ENCODE measurements at regions not wholly inside any gene's neighbourhood (a gene's known extent, or its start where the extent isn't known, plus 50 kb on each side); places are given as distances from the start of the nearest gene placed in this dataset.

- TF ChIP-seq, protein P1, sequence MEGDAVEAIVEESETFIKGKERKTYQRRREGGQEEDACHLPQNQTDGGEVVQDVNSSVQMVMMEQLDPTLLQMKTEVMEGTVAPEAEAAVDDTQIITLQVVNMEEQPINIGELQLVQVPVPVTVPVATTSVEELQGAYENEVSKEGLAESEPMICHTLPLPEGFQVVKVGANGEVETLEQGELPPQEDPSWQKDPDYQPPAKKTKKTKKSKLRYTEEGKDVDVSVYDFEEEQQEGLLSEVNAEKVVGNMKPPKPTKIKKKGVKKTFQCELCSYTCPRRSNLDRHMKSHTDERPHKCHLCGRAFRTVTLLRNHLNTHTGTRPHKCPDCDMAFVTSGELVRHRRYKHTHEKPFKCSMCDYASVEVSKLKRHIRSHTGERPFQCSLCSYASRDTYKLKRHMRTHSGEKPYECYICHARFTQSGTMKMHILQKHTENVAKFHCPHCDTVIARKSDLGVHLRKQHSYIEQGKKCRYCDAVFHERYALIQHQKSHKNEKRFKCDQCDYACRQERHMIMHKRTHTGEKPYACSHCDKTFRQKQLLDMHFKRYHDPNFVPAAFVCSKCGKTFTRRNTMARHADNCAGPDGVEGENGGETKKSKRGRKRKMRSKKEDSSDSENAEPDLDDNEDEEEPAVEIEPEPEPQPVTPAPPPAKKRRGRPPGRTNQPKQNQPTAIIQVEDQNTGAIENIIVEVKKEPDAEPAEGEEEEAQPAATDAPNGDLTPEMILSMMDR (IDR thresholded peaks at IDR 0.05): no peak
- no peak for TF ChIP-seq ZFX (IDR thresholded peaks at IDR 0.05; ENCODE audit: borderline replicate concordance)
- H3K27ac ChIP-seq: no peak overlapping the region
Measured at GRCh38 chr2:72008608-72009007, 139.1 kb downstream of the CYP26B1 start.

DNA sequence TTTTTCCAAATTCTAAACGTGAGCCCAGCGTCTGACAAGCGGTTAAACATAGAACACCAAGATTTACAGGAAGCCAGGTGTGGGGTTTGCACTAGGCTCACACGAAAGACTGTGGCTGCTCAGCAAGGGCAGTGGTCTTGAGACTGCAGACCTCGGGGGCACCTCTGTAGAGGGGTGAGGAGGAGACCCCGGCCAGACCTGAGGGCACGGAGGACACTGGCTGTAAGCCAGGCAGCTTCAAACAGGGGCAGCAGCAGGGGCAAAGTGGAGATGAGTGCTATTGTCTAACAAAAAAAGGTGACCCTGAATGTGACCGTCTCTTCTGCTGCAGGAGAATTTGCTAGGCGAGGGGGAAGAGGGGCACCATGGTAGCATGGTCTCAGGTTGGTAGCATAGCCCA, 140.3 kb downstream of the CYP26B1 start:
- H3K27ac ChIP-seq: no peak overlapping the region
- no peak for TF ChIP-seq ZFX (IDR thresholded peaks at IDR 0.05; ENCODE audit: borderline replicate concordance)
- TF ChIP-seq, protein P1 (IDR thresholded peaks at IDR 0.05): no peak

GRCh38 chr2:72006188-72006736, 141.4 kb downstream of the CYP26B1 start:
- no peak for TF ChIP-seq ZFX (IDR thresholded peaks at IDR 0.05; ENCODE audit: borderline replicate concordance)
- TF ChIP-seq, protein P1 (IDR thresholded peaks at IDR 0.05): no peak

GRCh38 chr2:72004976-72005375, 142.7 kb downstream of the CYP26B1 start:
- TF ChIP-seq ZFX (IDR thresholded peaks at IDR 0.05; ENCODE audit: borderline replicate concordance): no peak
- TF ChIP-seq, protein P1 (IDR thresholded peaks at IDR 0.05): no peak
- no peak overlapping the region for H3K27ac ChIP-seq

More at GRCh38 chr2:72006188-72006736, 141.4 kb downstream of the CYP26B1 start:
- H3K27ac ChIP-seq: no peak overlapping the region

- no peak overlapping the region for H3K27ac ChIP-seq
- TF ChIP-seq, protein P1 (IDR thresholded peaks at IDR 0.05): no peak
- TF ChIP-seq ZFX (IDR thresholded peaks at IDR 0.05; ENCODE audit: borderline replicate concordance): no peak
Measured at GRCh38 chr2:72004201-72004915, 143.3 kb downstream of the CYP26B1 start.

DNA sequence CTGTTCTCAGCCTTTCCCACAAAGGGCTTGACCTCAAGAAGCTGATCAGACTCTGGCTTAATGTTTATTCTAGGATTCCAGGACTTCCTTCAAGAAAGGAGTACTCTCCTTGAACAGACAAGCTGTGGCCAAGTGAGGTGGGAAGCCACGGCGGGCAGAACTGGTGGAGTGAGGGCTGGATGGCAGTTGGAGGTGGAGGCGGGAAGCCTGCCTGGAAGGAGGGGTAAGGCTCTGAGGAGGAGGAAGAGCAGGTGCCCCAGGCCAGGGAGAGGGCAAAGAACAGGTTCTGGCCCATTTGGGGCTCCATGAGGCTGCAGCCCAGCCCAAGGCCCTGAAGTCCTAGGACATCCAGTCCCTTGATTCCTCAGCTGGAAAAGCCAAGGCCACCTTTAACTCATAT, 143.9 kb downstream of the CYP26B1 start:
- no peak overlapping the region for H3K27ac ChIP-seq
- no peak for TF ChIP-seq ZFX (IDR thresholded peaks at IDR 0.05; ENCODE audit: borderline replicate concordance)
- TF ChIP-seq, protein P1 (IDR thresholded peaks at IDR 0.05): no peak

- no peak for TF ChIP-seq ZFX (IDR thresholded peaks at IDR 0.05; ENCODE audit: borderline replicate concordance)
- TF ChIP-seq, protein P1 (IDR thresholded peaks at IDR 0.05): no peak
- H3K27ac ChIP-seq: no peak overlapping the region
Measured at GRCh38 chr2:72003124-72003523, 144.5 kb downstream of the CYP26B1 start.
